Esophagus mucosa (tissue), 1 donor: ENCODE measurements at regions not wholly inside any gene's neighbourhood (a gene's known extent, or its start where the extent isn't known, plus 50 kb on each side); places are given as distances from the start of the nearest gene placed in this dataset.
"Not testable (repeated sequence)": the region's sequence is repeated elsewhere in the genome, so short reads cannot be mapped to it uniquely, and the experiment has no call there.

Experiments used
- ATAC-seq: fragments of 200-7000 bp; cut with Tn5 transposase; one replicate; pipeline ENCODE4 v1.9.1; 2020
- donor health status: DM: yes; HTN: yes; CAD: no.

DNA sequence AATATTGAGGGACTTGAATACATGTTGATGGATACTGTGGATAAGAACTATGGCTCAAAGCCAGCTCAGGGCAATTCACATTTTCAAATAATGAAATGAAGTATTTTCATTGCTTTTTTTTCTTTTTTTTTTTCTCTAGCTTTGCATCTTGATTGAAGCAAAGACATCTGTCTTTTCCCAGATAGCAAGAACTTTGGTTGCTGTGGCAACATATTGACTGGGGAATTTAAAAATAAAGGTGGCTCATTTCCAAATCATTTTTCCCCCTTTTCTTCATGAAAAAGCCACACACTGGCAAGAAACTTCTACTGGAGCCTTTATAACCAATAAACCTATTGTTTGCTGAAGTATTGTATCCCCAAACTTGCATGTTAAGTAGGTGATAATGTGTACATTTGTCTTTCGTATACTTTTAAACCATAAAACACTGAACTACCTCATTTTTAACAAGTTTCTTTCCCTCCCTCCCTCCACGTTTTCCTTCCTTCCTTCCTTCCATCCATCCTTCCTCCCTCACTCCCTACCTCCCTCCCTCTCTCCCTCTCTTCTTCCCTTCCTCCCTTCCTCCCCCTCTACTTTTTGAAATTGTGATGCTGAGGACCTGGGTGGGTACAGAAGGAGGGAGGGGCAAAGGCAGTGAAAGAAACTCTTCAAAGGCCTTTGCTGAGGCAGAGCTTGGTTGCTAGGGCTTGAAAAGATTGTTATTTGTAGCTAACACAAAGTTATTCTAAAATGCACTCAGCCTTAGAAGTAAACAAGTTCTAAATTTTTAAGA, 343.5 kb upstream of the SPRY2 start:
- no peak for ATAC-seq

DNA sequence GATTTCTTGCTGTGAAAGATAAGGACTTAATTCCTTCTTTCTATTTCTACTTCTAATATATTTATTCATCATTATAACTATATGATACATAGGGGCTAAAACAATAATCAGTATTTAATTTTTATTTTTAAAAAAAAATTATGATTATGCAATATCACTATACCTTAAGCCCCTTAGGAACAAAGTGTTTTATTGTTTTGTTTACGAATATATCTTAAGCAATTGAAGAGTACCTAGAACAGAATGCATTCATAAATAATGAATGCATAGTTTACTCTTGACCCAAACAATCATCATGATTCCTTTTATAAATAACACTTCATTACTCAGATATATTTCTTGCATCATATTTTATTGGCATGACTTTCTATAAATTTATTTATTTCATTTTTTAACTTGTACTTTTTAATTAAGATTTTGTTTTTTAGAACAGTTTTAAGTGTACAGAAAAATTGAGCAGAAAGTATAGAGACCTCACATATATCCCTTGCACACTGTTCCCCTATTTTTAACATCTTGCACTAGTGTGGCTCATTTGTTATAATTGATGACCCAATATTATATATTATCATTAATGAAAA, 339.9 kb upstream of the SPRY2 start:
- no peak for ATAC-seq

DNA sequence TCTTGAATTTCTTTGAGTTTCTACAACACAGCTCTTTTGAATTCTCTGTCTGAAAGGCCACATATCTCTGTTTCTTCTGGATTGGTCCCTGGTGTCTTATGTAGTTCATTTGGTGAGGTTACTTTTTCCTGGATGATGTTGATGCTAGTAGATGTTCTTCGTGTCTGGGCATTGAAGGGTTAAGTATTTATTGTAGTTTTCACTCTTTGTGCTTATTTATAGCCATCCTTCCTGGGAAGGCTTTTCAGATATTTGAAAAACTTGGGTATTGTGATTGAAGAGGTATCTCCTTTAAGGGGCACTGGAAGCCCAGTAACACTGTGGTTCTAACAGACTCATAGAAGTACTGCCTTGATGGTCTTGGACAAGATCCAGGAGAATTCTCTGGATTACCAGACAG, 338.5 kb upstream of the SPRY2 start:
- no peak for ATAC-seq

DNA sequence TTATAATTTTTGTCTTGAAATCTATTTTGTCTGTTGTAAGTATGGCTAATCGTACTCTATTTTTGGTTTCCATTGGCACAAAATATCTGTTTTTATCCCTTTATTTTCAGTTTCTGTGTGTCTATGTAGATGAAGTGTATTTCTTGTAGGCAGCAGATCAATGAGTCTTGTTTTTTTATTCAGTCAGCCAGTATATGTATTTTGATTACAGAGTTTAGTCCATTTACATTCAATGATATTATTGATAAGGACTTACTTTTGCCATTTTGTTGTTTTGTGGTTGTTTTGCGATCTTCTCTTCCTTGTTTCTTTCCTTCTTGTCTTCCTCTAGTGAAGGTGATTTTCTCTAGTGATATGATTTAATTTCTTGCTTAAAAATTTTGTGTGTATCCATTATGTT, 336.3 kb upstream of the SPRY2 start:
- ATAC-seq = no peak

DNA sequence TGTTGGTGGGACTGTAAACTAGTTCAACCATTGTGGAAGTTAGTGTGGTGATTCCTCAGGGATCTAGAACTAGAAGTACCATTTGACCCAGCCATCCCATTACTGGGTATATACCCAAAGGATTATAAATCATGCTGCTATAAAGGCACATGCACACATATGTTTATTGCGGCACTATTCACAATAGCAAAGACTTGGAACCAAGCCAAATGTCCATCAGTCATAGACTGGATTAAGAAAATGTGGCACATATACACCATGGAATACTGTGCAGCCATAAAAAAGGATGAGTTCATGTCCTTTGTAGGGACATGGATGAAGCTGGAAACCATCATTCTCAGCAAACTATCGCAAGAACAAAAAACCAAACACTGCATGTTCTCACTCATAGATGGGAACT, 334.5 kb upstream of the SPRY2 start:
- not testable (repeated sequence) for ATAC-seq

DNA sequence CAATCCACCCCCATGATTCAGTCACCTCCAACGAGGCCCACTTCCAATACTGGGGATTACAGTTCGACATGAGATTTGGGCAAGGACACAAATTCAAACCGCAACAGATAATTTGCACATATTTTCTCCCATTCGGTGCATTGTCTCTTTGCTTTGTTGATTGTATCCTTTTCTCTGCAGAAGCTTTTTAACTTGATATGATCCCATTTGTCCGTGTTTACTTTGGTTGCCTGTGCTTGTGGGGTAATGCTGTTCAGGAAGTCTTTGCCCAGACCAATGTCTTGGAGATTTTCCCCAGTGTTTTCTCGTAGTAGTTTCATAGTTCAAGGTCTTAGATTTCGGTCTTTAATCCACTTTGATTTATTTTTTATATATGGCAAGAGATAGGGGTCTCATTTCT, 330.8 kb upstream of the SPRY2 start:
- no peak for ATAC-seq

DNA sequence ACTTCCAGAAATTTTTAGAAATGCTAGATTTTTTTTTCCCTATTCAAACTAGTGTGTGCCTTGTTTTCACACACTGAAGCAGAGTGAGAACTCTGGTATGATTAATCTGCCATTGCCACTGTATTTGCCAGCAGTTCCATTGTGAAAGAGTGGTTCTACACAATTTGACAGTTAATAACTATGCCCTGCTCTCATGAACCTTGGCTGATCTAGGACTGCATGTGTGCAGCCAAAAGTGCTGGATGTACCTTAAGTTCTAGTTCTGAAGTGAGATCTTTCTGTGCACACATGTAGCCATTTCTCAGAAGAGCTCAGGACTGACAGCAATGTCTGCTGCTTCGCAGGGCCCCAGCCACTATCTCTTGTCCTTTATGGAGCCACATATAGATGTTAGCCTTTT, 328.2 kb upstream of the SPRY2 start:
- no peak for ATAC-seq

DNA sequence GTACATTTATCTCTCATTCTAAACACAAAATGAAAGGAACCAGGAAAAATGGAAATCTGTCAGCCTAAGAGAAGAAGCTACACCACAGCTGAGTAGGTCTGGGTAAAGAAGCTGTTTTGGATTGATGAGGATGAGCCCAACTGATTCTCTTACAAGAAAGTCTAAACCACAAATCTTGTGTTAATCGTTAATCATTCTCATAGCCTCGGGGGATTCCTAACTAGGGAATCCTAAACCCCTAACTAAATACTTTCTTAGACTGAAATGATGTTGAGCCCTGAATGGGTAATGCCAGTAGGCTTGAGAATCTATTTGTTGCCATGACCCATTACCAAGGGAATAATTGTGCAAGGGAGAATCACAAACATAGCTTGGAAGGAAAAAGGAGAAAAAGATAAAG, 327.5 kb upstream of the SPRY2 start:
- no peak for ATAC-seq

DNA sequence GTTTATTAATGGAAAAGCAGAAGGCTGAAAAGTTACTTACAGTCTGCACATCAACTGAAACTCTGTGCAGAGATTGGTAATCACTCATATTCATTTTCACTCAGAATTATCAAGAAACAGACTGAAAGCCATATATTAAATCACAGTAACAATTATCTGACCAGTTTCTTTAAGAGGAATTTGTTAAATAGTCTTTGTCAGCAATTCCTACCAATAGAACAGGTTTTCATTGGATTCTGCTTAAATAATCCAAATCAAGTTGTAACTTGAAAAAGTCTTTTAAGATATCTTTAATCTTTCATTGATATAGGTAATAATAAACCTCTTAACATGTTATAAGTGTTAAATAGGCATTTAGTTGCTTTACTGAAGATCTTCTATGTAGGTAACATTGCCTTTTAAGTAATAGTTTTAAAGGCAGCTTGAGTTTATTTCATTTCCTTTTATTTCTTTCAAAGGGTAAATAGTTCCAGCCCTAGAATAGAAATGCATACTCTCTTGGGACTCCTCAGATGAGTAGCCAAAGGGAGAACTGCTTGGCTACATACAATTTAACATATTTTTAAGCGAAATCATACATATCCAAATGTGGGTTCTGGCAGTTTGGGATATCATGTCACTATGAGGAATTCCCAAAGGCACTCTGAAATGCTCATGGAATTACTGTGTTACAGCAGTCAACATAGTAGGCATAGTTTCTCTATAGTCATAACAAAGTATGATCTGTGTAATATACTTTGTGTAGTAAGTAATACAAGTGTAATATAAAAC, 326.0 kb upstream of the SPRY2 start:
- no peak for ATAC-seq

DNA sequence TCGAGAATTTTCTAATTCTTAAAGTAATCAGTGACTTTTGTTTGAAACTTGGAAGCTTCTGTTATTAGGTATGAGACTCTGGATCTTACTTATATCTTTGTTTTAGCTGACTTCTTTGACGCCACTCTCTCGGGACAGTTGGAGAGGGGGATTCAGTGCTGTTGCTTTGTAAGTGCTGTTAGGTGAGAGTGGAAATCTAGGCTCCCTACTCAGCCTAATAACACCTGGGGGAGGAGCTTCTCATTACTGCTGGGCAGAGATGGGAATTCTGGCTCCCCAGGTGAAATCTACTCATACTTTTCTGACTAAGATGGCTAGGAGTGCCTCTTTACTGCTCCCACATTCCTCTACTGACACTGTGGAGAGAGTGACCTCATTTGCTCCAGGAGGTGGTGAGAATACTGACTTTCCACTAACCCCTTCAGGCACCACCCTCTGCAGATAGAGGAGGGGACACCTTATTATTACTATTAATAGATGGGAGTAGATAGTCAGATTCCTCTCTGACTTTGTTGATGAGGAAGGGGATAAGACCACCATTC, 324.9 kb upstream of the SPRY2 start:
- no peak for ATAC-seq

DNA sequence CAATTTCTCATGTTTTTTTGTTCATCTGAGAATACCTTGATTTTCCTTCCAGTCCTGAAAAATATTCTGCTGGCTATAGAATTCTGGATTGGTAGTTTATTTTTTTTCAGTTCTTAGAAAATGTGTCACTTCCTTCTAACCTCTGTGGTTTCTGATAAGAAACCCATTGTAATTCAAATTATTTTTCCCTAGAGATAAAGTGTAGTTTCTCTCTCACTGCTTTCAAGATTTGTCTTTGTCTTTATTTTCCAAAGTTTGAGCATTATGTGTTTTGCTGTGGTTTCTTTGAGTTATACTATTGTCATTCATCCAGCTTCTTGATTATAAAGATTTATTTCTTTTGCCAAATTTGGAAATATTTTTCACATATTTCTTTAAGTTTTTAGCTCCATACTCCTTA, 324.0 kb upstream of the SPRY2 start:
- ATAC-seq = no peak

DNA sequence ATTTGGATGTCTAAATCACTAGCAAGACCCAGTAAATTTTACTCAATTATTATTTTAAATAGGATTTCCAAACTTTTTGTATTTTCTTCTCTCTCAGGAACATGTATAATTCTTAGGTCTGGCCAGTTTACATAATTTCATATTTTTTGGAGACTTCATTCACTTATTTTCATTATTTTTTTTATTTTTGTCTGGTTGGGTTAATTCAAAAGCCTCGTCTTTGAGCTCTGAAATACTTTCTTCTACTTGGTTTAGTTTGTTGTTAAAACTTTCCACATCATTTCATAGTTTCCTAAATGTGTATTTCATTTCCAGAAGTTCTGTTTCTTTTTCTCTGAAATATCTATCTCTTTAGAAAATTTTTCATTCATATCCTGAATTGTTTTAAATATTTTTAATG, 322.9 kb upstream of the SPRY2 start:
- ATAC-seq = no peak

DNA sequence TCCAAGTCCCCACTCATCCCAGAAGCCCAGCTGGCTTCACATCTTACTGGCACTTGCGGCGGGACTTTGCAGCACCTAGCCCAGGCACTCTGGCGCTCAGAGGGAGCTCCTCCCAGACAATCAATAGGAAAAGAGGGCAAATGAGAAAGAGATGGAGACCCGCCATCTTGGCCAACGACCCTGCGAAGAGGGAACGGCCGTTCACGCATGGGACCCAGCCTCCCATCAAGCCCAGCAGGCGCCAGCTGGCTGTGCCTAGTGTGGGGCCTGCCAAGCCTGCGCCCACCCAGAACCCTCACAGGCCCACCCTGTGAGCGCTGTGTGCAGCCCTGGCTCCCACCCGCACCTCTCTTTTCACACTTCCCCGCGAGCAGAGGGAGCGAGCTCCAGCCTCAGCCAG, 317.8 kb upstream of the SPRY2 start:
- no peak for ATAC-seq

DNA sequence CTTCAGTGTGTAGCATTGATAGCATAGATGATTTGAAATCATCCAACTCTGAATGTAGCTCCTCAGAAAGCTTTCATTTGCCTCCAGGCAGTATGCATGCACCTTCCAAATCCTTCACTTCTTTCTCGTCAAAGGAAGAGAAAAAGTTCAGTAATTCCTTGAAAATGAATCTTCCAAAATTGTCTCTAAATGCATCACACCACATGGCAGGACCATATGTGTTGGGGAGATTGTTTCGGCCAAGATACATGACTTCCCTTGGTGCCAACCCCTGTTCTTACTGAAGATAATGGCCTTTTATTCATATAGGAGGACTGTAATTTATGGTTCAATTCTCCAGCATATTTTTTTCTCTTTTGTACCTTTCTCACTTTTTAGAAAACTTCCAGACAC, 315.6 kb upstream of the SPRY2 start:
- ATAC-seq = no peak

DNA sequence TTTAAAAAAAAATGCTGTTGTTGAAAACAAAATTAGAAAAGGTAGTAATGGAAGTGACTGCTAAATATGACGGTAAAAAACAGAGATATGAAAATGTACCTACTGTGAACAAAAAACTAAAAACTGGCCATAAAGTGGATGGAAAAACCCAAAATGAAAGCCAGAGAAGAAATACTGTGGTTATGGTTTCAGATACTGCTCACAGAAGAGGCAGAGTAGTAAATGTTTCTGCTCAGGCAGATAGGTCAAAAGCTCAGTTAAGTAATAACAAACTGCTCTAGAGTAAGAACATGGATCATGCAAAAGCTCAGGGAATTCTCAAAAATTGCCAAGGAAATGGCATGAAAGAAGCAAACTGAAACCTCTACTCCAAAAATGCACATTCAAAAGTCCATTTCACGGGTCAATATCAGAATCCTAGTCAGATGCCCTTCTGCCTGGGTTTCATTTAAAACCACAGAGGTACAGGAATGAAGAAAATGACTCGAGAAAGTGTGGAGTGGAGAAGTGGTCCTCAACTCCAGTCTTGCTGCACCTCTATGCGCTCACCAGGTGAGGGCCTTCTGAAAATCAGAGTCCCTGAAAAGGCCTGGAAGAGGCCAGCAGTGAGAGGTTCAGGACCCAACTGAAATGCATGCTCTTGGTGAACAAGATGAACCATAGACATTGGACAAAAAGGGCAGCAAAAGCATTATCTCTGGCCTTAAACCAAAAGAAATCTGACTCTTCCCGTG, 315.0 kb upstream of the SPRY2 start:
- ATAC-seq = no peak

DNA sequence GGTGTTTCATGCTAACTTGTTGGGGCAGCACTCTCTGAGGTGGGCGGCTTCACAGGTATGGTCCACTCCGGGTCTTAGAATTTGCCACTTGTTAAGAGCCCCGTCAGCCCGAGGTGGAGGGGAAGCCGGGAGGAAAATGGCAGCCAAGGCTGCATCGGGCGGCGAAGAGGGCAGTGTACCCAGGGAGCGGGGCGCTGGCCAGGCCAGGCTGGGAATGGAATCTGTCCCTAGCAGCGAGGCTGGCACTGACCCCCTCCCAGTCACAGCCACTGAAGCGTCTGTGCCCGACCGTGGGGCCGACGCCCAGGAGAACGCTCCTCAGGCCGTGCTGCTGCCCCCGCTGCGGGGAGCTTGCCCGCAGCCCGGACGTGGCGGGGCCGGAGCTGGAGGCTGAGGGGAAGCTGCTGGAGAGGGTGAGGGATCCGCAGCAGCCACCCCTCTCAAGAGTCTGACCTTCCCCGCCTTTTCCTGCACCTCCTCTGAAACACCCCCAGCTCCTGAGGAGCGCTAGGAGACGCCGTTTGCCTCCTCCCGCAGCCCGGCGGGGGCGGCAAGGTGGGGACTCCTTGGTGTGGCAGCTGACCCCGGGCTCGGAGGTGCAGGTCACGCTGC, 313.8 kb upstream of the SPRY2 start:
- no peak for ATAC-seq

DNA sequence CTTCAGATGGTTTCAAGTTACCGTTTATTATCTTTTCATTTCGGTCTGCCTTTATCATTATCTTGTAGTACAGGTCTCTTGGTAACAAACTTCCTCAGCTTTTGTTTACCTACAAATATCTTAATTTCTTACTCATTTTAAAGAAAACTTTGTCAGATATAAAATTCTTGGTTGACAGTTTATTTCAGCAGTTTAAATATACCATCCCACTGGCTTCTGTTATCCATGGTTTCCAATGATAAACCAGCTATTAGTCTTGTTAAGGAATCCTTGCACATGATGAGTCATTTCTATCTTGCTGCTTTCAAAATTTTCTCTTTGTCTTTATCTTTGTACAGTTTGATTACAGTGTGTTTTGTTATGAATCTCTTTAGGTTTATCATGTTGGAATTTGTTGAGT, 308.3 kb upstream of the SPRY2 start:
- no peak for ATAC-seq

DNA sequence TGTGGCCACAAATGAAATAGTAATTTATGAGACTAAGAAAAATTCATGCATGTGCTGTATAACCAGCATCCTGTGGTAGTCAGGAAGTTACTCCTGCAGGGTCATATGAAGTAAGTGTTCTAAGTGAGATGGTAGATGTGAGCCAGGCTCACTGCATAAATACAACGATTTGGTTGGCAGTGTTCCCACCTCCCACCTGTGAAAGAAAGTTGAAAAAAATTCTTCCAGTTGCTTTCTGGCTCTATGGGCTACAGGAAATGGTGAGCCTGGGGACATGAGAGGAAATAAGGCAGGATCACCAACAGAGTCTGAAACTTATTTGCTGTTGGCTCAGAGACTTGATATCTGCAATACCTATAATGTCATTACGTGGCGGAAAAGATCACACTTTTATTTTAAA, 301.7 kb upstream of the SPRY2 start:
- no peak for ATAC-seq

DNA sequence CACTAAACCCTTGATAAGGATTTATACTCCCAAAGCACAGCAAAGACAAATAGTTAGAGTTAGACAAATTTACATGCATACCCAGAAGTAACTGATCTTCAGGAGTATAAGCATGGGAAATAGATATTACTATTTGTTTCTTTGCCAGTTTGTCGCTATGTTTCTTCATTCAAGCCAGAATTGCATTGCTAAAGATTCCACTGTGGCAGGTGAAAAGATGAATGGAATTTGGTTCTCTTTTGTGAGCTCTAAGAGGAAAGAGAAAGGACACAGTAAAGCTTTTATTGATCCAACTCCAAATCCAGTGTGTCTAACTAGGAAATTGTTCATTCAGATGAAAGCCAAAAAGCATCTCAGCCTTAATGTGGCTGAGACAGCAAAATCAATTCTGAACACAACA, 292.3 kb upstream of the SPRY2 start:
- no peak for ATAC-seq

DNA sequence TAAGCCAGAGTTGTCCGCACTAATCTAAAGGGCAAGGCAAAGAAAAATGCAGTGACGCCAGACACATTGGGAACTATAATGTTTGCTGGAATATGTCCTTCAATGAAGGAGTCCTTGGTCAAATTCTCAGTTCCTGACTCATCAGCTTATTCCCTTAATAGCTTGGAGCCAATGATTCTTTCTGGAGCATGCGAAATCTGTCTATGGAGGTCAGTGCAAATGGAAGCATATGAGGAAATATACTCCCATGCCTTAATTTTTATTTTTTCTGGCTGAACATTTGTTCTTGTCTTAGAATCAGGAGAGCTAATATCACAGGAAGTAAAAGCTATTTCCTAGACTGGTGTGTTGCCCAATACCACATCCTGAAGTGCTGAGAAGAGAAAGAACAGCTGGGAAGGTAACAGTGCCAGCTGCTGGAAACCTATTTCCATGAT, 289.8 kb upstream of the SPRY2 start:
- no peak for ATAC-seq

DNA sequence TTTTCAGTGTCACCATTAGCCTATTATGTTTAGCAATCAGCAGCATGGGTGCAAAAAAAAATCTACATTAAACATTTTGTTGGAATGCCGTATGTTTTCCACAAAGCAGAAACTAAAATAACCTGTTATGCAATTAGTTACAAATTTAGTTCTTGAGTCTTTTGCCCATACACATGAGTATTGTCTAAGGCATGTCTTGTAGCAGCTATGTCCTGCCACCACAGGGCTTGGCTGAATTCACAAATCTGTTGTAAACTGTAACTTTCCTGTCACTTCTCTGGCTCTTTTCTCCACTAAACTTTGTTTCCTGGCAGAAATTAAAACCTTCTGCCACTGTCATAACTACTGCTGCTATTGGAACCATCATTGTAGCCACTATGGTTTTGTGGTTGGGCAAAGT, 277.9 kb upstream of the SPRY2 start:
- ATAC-seq = no peak

DNA sequence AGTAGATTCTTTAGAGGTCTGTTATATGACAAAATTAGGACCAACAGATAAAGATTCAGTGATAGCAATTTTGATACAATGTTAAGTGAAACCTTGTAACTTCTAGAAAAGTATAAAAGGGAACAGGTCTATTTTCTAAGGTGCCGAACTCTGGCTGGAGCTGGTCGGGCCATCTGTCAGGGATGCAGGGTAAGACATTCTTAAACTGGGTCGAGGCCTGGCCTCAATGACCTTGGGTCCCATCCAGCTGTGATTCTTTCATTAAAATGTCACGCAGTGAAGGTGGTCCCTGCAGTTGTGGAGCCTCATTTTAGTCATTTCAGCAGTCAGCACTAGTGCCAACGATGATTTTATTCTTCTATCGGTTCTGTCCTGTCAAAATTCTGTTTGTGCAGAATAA, 271.9 kb upstream of the SPRY2 start:
- ATAC-seq = no peak

DNA sequence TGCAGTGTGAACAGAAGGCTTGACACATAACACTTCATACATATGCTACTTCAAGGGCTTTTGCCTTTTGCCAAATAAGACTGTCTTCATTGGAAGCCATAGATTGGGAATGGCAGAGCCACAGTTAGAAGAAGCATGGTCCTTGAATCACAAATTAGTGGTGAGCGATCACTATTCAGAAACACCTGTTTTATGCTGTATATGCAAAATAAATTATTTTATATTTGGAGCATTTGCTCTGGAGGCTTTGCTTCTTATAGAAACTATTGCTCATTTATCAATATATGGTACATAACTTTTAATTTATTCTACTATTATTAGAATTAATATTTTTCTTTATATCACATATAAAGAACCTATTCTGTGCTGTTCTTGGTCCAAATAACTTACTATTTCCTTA, 270.4 kb upstream of the SPRY2 start:
- no peak for ATAC-seq
